HG03097 (cell line): ENCODE measurements at regions not wholly inside any gene's neighbourhood (a gene's known extent, or its start where the extent isn't known, plus 50 kb on each side); places are given as distances from the start of the nearest gene placed in this dataset.

Experiments used
- ATAC-seq: cut with Tn5 transposase; IDR thresholded peaks from one replicate; pipeline ENCODE4 v1.9.1; 2021; ENCODE audit not compliant: unreplicated experiment, low FRiP score

- ATAC-seq = no peak
These were observed 120.9 kb upstream of the LRFN2 start for GRCh38 chr6:40708049-40708448.

DNA sequence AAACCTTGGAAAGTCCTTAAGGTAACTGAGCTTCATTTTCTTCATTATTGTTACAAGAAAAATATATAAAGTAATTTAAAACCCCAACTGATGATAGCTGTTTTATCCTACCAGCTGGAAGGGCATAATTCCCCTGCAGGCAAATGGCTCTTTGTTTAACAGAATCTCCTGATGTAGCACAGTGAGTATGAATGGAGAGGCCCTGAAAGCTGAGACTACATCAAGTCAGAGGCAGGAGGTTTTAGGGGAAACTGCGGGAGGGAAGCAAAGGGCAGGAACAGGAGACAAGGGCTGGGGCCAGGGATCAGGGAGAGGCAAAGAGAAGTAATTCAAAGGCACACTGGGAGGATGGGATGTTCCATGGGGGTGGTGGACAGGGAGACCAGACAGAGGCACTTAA, 119.0 kb upstream of the LRFN2 start:
- ATAC-seq = no peak

GRCh38 chr6:40705354-40705753, 118.2 kb upstream of the LRFN2 start:
- no peak for ATAC-seq

GRCh38 chr6:40701352-40702007, 114.3 kb upstream of the LRFN2 start:
- no peak for ATAC-seq

GRCh38 chr6:40700006-40700580, 112.9 kb upstream of the LRFN2 start:
- no peak for ATAC-seq

DNA sequence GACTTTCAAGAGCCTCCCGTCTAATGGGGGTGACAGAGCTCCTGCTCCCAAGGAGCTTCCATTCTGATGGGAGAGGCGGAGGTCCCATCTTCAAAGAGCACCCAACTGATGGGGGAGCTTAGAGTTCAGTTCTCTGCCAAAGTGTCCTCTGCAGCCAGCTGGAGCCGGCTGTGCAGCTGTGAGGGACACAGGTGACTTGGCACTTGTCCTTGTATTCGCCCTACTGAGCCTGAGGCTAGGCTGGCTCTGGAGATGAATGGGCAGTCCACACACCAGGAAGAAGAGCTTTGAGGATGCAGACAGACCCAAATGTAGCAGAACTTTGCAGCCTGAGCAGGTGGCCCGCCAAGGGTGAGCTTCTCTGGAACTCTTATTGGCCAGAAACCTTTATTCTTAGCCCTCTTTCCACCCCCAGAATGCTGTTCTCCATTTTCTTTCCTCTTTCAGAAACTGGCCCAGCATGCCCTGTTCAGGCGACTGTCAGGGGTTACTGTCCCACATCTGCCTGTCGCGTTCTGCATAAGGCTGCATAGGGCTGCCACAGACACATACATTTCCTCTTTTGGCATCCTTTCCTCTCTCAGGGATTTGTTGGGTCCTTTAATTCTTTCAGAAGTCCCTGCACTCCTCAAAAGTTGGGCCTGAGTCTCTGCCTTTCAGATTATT, 108.7 kb upstream of the LRFN2 start:
- no peak for ATAC-seq

DNA sequence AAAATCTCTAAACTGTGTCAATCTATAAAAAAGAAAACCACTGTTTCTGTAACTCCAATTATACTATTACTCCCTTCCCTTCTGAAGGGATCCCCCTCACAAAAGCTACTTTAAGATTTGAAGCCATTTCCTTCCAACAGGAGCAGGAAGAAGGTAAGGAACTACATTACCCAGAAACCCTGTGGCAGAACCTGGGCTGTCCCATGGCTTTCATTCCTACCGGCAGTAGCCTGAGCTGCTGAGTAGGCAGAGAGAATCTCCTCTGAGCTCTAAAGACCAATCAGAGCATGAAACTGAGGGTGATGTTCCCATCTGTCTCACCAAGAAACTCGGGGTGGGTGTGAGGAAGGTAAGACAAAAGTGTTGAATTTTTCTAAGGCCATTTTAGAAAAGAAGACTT, 108.0 kb upstream of the LRFN2 start:
- ATAC-seq = no peak

DNA sequence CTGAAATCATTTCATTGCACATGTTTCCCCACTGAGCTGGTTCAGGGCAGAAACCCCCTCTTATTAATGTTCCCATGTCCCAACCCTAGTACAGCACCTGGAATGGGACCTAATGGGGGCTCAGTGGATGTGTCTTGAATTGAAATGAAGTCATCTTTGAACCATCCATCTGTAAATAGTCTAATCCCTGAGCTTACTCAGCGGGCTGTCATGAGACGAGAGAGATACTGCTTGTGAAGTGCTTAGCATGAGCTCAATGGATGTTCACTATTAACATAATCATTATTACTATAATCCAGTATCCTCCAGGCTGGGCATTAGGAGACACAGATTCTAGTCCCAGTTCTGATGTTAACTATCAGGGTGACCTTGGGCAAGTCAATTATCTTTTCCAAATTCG, 106.6 kb upstream of the LRFN2 start:
- ATAC-seq = no peak

DNA sequence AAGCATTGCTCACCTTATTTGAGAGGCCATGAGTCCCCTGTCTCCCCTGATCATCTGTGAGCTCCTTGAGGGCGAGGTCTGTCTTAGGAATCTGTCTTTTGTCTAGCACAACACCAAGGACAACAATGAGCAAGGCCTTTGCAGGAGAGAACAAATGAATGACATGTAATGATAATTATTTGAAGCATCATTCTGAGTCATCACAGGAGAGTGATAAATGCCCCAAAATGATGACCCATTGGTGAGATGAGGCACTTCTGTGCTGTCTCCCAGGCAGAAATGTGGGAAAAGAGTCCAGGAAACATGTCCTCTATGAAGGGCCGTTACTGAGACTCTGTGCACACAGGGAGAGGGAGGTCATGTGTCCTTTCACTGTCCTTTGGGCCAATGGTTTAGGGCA, 105.2 kb upstream of the LRFN2 start:
- no peak for ATAC-seq

GRCh38 chr6:40689185-40689584, 102.0 kb upstream of the LRFN2 start:
- no peak for ATAC-seq

GRCh38 chr6:40688214-40688761, 101.1 kb upstream of the LRFN2 start:
- no peak for ATAC-seq

GRCh38 chr6:40685862-40686261, 98.7 kb upstream of the LRFN2 start:
- no peak for ATAC-seq

GRCh38 chr6:40681622-40682021, 94.5 kb upstream of the LRFN2 start:
- no peak for ATAC-seq

DNA sequence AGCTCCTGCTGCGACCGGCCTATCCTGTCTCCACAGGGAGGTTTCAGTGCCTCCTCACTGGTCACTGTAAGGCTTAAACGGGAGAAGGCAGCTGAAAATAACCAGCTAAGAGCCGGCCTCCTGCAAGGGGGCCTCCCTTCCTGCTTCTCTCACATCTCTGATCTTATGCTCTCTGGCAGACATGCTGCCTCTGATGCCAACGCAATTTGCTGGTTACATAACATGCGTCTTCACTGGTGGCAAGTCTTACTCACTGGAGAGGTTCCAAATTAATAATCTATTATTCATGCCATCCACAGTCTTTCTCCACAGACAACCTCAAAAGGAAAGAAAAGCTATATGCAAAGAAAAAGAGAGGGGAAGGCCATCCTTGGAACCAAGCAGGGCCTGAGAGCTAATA, 91.8 kb upstream of the LRFN2 start:
- ATAC-seq = no peak

- ATAC-seq = no peak
These were observed 87.0 kb upstream of the LRFN2 start for GRCh38 chr6:40674170-40674569.

- ATAC-seq = no peak
These were observed 84.9 kb upstream of the LRFN2 start for GRCh38 chr6:40672087-40672486.

- ATAC-seq = no peak
These were observed 84.5 kb upstream of the LRFN2 start for GRCh38 chr6:40671694-40672050.

DNA sequence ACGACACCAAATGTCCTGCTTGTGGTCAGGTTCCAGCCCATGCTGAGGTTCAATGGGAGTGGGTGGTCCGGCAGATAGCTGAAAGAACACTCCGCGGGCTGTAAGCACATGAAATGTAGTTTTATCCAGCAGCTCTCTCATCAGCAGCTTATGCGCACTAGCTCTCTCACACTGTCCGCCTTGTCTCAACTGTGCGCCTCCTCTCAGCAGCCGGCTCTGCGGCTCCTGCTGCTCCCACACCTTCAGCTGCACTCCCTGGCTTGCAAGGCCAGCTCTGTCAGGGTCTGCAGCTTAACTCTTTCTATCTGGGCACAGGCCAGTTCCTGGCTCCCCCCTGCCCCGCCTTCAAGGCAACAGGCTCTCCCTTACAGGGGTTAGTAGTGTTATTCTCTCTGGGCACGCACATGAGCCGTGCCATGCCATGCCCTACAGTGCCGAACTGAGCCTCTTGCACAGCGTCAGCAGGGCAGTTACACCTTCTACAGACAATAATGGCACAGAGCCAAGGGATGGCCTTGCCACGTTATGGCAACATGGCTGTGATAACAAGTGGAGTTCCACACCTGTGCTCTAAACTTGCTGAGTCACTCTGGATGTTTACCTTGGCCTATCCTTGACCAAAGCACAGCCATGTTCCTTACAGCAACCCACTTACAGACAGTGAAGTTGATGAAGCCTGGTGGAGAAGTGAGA, 84.0 kb upstream of the LRFN2 start:
- ATAC-seq = no peak

DNA sequence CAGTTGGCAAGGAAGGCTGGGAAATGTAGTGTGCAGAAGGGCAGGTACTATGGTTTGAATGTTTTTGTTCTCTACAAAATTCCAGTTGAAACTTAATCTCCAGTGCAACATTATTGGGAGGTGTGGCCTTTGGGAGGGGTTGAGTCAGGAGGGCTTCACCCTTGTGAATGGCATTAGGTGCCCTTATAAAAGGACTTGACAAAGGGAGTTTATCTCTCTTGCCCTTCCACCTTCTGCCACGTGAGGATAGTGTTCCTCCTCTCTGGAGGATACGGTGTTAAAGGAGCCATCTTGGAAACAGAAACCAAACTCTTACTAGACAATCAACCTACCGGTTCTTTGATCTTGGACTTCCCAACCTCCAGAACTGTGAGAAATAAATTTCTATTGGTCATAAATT, 82.2 kb upstream of the LRFN2 start:
- ATAC-seq = no peak

- ATAC-seq = no peak
These were observed 81.0 kb upstream of the LRFN2 start for GRCh38 chr6:40668203-40668602.

DNA sequence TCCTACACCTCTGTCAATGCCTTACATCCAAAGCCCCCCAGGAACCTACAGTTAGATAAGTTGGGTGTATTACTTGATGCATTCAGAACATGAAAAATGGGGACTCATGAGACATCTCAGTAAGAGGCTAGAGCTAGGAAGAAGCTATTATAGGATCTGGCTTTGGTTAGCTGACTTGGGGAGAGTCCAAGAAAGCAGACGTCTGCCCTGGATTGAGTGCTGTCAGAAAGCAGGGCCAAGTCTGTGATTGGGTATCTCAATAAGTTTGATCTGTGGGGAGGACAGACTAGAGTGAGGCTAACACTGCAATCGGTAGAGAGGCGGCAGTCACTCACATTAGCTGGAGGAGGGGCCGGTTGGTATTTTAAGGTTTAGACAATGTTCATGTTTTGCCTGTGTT, 79.4 kb upstream of the LRFN2 start:
- ATAC-seq = no peak
